B cell (primary cell): ENCODE measurements at regions not wholly inside any gene's neighbourhood (a gene's known extent, or its start where the extent isn't known, plus 50 kb on each side); places are given as distances from the start of the nearest gene placed in this dataset.

ENCODE experiments used
- EZH2 ChIP-seq: IDR thresholded peaks from 2 replicates; pipeline ENCODE4 v1.6.1; 2012; ENCODE audit warnings: borderline replicate concordance, low read depth, mild to moderate bottlenecking, moderate library complexity, low read length; ENCODE audit not compliant: insufficient read depth, poor library complexity, severe bottlenecking
- TF ChIP-seq, protein P1 (sequence below): fragments of 200-600 bp; IDR thresholded peaks from one replicate; pipeline ENCODE4 v1.8.0; 2022; ENCODE audit warnings: antibody characterized with exemption, mild to moderate bottlenecking

DNA sequence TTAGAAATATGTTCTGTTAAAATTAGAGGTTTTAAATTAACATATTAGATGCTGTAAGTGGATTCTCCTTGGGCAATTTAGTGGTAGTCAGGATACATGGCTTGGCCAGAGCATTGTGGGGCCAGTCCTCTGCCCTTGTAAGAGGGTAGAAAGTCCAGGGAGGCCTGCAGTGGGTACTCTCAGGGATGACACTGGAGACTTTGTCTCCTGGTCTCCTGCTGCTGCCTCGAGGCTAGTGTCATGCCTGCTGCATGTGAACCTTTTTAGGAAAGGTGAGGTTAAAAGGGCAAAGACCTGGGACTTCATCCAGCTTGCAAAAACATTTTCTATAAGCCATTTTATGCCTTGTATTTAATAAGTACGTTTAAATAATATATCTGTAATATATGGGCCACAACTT lies 96.8 kb upstream of the PROK2 start:
- TF ChIP-seq EZH2, result no peak
- TF ChIP-seq, protein P1, sequence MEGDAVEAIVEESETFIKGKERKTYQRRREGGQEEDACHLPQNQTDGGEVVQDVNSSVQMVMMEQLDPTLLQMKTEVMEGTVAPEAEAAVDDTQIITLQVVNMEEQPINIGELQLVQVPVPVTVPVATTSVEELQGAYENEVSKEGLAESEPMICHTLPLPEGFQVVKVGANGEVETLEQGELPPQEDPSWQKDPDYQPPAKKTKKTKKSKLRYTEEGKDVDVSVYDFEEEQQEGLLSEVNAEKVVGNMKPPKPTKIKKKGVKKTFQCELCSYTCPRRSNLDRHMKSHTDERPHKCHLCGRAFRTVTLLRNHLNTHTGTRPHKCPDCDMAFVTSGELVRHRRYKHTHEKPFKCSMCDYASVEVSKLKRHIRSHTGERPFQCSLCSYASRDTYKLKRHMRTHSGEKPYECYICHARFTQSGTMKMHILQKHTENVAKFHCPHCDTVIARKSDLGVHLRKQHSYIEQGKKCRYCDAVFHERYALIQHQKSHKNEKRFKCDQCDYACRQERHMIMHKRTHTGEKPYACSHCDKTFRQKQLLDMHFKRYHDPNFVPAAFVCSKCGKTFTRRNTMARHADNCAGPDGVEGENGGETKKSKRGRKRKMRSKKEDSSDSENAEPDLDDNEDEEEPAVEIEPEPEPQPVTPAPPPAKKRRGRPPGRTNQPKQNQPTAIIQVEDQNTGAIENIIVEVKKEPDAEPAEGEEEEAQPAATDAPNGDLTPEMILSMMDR, result no peak
